Suppressor macrophage treated with lipopolysaccharide for 4 hours (primary cell): ENCODE measurements at regions not wholly inside any gene's neighbourhood (a gene's known extent, or its start where the extent isn't known, plus 50 kb on each side); places are given as distances from the start of the nearest gene placed in this dataset.

Source experiments
- DNase-seq: peaks from one replicate; pipeline ENCODE4 v3.0.0-alpha.2; 2020

DNA sequence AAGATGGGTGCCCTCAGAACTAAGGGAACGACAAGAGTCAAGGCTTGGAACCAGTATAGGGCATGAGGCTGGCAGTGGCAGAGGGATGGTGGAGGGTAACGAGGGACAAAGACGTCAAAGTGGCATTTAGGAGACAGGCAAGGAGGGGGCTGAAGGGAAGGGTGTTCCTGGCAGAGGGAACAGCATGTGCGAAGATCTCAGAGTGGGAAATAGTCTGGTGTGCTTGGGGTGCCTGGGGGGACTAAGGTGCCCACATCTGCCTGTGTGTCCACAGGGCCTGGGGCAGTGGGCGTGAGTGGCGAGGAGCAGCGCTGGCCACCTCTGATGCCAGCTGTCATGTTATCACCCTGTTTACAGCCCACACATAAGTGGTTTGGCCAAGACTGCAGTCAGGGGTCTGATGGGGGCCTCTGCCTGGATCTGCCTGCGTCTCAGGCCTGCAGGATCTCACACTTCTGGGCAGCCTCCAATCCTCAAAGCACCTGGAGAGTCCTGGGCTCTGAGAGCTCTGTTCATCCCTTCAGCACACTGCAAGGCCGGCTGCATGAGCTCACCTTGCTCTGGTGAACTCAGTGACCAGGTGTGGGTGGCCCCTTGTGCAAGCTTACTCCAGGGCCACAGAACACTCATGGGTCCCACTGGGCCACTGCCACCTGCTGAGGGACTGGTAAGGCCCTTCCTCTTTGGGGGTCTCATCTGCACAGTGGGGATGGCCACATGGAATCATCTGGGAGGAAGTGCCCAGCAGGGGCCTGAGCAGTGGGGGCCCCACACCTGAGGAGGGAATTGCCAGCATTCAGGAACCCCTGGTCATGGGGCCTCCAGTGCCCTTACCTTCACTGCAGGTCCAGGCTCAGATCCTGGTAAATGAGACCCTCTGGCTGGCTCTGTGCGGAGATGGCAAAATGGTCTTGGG is 89.7 kb upstream of the SHISAL1 start:
- DNase-seq: no peak

DNA sequence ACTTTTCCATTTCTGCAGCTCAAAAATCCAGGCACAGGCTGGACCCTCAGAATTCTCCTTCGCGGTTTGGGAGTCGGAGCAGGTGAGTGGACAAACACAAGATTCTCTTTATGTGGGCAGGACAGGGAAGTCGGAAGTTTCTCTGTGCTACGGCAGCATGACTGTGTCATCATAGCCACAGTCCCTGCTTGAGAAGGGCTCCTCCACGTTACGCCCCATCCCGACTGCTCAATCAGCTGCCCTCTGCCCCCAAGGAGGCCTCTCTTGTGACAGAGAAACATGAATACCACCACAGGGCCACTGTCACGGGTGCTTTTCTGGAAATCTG is 89.0 kb upstream of the SHISAL1 start:
- DNase-seq: no peak

DNA sequence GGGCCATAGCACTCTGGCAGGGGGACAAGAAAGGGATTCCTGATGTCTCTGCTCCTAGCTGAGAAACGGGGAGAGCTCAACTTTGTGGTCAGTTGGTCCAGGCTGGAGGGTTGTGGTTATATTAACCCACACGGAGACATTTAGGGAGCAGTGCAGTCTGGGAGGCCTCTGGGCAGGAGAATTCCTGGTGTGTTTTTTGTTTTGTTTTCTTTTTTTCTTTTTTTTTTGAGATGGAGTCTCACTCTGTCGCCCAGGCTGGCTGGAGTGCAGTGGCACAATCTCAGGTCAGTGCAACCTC is 88.0 kb upstream of the SHISAL1 start:
- DNase-seq: no peak

DNA sequence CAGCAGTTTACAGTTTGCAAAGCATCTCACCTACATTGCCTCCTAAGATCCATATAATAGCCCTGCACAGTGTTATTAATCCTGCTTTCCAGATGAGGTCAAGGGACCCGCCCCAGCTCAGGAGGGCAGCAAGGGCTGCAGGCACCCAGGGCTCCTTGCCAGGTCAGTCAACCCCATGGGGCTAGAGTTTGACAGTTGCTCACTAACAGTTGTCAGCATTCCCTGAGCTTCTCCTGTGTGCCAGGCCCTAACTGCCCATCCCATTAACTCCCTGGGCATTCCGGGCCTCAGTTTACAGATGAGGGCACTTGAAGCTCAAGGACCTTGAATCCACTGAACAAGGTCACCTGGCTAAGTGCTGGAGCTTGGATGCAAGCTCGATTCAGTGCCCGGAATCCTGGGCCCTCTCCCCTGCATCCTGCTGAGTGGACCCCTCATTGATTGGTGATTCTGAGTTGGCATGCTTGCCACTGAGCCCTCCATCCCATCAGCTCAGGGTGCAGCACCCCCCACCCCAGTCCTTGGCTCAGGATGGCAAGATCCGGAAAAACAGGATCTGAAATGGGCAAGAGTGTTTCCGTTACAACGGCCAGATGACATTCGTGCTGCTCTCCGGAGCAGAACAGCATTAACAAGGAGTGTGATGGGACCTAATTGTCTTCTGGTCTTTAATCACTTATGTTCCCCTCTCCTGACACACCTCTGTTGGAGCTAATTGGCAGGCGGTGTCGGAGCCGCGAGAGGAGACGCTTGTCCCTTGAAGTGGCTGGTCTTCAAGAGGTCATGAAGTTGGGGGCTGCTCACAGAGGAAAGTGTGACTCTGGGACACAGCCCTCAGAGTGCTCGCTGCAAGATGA is 87.4 kb upstream of the SHISAL1 start:
- DNase-seq: no peak

DNA sequence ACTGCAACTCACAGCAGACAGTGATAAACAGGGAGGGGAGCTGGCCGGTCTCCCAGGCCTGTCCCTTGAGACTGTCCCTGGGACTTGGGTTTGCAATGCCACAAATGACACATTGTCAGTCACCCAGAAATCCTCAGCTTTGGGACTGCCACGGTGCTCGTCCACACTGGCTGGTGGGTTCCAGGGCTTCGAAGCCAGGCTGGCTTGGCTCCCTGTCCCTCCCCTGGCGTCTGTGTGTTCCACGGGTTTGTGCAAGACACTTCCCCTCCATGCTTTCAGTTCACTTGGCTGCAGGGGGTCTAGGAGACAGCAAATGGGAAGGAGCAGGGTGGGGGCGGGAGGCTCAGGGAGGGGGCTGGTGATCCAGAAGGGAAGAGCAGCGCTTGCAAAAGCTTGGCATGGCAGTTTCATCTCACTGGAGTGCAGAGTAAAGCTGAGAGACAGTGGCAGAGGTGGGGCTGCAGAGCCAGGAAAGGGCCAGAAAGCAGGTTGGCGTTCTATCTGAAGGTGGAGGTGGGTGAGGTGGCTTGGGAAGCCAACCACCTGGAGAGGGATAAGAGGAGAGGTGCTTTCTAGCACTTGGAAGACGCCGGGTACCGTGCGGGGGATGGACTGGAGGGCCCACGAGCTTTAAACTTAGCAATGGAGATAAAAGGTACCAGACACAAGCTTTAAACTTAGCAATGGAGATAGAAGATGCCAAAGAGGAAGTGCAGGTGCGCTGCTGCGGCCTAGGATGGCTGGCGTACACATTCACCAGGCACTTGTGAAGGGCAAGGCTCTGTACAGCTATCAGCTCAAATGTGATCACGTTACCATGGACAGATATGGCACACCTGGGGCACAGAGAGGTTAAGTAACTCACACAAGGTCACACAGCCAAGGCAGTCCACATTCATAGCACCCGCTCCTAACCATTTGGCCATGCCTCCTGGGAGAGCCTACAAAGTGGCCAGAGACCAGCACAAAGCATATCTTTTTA is 86.4 kb upstream of the SHISAL1 start:
- DNase-seq: no peak

DNA sequence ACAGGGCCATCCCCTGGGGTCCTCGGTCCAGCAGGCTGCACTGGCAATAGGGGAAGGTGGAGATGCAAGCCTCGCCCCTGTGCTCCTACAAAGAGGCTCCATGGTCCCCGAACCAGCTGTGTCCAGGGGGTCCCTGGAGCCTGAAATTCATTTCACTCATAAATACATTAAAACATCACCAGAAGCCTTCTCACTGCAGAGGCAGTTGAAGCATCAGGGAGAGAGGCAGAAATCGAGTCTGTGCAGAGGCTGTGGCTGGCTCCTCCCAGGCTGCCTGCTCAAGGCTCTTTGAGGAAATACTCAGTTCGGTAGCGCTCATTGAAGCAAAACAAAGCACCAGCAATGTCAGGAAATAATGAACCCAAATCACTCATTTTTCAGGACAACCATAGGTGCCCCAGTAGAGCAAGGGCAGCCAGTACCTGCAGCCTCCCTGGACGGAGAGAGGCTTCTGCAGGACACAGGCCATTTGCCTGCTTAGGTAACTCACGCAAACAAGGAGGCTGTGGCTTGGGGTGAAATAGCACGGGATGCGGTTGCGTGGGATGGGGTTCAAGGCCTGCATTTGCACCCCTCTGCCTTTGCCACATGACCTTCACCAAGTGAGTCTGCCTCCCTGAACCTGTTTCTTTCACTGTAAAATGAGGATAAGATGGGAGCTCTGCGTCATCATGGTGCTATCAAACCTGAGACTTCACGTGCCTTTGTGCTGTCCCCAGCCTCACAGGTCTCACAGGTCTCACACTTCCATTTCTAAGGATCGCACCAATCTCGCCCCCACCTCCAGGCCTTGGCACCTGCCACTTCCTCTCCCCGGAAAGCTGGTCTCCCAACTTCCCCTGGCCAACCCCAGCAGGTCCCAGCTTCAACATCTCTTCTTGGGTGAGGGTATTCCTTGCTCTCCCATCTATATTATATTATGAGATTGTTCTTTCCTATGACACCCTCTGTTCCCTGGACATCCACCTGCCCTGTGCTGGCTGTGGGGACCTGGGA is 84.3 kb upstream of the SHISAL1 start:
- DNase-seq: no peak

DNA sequence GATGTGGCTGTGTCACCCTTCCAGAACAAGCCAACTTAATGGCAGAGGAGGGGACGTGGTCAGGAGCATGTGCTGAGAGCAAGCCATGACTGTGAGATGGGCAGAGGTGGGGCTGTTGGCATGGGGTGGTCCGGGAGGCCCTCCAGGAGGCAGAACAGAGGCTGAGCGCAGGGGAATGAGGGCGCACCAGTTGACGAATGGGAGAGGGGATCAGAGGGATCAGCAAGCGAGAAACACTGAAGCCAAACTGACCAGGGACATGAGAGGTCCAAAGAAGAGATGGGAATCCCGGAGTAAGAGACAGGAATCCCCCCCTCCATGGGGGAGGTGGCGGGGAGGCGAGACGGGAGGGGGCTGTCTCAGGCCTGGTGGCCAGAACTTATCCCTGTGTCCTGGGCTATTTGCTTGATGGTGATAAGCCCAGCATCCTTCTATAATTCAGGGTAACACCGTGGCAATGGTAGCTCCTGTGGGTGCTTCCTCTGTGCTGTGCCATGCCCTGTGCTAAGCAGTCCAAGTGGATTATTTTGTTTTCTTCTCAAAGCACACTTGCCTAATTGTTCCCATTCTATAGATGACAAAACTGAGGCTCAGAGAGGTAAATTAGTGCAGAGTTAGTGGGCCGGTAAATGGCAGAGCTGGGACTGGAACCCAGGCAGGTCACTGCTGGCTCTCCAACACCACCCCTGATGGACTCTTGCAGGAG is 83.4 kb upstream of the SHISAL1 start:
- no peak for DNase-seq

DNA sequence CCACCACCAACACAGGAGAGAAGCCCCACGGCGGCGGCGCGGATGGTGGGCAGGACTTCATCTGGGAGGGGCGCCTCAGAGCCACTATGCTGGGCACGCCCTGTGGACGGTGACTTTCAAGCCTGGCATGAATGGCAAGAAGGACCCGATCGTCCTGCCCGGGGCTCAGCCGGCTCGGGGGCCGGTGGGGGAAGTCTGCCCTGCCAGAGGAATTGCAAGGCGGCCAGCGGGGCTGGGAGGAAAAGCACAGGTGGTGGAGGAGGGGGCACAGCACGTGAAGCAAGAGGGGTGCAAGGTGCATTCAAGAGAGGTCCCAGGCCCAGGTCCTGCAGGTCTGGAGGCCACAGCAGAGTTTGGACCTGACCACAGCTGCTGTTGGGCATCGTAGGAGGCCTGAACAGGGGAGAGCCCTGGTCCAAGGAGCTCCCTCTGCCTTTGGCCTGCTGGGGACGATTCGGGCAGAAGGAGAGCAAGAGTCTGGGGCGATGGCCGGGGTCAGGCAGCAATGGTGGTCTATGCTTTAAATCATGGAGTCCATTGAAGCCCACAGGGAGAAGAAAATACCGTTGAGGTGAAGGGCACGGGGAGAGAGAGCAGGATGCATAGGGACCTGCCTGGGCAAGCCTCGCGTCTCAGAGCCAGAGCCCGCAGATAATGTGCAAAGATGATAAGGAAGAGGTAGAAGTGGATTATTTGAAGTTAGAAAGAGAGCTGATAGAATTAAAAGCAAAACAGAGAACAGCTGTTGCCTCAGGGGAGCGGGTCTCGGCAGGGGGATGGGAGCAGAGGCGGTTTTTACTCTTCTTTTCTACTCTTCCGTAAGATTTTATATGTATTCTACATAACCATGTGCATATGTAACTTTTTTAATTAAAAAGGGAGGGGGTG is 82.6 kb upstream of the SHISAL1 start:
- DNase-seq: no peak

DNA sequence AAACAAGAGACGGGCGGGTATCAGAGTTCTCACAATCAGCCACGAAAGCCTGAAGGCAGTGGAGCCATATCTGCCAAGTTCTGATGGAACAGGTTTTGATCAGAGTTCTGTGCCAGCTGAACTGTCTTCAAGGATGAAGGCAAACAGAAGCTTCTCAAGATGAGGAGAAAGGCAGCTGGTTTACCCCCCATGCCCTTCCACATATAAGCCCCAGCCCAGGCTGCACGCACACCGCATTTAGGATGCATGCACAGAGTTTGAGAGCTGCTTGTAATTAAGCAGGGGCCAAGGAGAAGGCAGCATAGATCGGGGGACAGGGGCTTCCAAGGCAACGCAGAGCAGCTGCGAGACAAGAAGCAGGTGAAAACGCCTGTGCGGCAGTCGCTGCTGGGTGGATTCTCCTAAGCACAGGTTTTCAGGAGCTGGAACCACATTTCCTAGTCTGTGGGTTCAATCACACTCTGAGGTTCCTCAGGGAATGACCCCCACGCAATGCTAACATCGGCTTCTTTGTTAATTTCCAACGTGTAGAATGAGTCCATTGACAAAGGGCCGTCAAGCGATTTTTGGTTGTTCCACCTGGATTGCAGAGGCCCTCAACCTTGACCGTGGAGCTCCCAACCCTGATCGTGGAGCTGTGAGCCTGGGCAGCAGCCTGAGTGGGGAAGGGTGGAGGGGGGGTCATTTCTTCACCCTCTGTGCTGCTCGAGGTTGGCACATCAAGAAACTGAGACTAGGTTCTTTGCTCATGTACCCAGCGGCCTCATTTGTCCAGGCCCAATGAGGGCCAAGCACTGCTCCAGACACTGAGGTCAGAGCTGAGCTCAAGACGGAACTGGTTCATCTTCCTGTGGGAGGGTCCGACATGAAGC is 81.7 kb upstream of the SHISAL1 start:
- no peak for DNase-seq

DNA sequence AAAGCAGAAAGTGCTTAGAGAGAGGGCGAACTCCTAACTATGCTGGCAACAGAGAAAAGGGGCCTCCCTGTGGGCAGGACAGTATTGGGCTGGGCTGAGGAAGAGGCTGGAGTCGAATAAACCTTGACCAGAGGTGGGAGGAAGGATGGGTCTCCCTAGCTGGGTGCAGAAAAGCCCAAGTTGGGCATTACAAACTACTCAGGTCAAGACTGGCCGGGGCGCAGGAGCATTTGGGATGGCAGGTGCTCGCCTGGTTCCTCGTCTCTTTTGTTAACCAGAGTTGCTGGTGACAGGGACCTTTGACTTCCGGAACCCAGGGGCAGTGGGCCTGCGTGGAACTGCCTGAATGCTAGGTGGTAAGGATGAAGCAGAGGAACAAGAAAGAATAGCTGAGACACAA is 80.3 kb upstream of the SHISAL1 start:
- no peak for DNase-seq

DNA sequence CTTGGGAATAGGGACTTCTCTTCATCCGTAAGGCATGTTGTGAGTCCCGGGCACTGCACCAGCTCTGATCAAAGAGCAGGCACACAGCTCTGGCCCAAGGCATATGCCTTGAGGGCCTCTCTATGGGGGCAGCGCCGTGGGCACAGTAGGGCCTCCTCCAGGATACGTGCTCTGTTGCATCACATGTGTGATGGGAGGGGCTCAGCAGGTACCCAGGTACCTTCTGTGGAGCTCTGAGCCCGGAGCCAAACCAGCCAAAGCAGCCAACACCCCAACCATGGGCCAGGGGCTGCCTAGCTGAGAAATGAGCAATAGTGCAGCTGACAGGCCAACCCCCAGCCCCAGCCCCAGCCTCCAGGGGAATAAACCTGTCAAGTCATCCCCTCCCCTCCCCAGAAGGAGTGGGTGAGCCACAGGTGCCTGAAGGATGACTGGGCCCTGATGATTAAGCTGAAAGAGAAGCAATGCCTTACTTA is 79.7 kb upstream of the SHISAL1 start:
- DNase-seq: no peak

DNA sequence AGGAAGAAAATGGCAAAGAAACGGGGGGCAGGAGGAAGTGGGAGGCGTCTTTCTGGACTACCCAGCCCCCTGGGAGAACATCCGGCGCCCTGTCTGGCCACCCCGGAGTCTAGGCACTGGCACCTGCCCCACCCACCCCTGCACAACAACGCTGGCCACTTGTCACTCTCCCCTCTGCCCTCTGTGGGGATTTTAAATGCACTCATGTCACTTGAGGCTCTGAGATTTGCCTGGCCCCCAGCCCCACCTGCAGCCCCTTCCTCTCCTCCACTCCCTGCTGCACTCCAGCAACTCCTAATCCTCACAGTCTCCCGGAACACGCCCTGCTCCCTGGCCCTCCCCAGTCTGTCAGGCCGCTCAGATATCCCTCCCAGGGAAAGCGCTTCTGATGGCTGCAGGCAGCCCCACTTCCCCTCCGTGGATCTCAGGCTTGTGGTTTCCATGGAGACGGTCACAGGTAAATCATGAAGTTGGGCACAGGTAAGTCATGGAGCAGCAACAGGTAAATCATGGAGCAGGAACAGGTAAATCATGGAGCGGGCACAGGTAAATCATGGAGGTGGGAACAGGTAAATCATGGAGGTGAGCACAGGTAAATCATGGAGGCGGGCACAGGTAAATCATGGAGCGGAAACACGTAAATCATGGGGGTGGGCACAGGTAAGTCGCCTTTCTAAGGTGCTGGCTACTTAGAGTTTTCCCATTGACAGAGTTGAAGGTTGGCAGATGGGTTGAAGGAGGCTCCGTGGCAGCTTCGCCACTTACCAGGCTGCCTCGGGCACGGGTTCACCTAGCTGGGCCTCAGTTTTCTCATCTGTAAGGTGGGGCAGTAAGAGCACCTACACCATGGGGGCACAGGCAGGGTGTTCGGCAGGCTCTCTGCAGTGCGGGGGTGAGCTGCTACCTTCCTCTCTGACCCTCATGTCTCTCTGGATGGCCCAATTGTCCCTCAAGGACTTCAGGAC is 79.0 kb upstream of the SHISAL1 start:
- DNase-seq: no peak

DNA sequence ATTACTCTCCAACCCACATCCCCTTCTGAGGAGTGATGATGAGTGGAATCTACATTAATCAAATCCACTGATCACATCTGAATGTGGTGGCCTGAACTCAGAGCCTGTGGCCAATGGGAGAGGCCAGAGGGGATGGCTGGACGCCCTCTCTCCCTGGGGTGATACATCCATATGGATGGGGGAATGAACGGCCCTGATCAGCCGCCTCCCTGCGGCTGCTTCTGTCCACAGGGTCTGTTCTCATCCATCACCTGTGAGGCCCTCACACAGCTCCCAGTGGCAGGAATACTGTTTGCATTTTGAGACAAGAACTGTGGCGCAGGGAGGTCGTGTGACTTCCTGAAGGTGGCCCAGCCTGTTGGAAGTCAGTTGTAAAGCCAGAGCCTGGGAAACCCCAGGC is 78.3 kb upstream of the SHISAL1 start:
- DNase-seq: no peak

DNA sequence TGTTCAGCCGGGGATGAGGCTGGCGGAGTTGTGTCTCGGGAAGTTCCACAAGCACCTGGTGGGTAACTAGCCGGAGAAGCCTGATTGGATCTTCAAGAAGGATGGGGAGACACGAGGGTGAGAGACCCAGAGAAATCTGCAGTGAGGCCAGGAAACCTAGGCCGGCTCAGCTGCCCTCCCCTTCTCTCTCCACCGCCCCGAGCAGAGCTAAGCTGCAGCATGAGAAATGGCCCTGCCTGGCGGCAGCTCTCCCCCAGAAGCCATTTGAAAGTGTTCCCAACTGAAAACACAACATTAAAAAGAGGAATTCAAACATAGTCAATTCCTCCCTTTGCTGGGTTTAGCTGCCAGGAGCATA is 77.8 kb upstream of the SHISAL1 start:
- no peak for DNase-seq

DNA sequence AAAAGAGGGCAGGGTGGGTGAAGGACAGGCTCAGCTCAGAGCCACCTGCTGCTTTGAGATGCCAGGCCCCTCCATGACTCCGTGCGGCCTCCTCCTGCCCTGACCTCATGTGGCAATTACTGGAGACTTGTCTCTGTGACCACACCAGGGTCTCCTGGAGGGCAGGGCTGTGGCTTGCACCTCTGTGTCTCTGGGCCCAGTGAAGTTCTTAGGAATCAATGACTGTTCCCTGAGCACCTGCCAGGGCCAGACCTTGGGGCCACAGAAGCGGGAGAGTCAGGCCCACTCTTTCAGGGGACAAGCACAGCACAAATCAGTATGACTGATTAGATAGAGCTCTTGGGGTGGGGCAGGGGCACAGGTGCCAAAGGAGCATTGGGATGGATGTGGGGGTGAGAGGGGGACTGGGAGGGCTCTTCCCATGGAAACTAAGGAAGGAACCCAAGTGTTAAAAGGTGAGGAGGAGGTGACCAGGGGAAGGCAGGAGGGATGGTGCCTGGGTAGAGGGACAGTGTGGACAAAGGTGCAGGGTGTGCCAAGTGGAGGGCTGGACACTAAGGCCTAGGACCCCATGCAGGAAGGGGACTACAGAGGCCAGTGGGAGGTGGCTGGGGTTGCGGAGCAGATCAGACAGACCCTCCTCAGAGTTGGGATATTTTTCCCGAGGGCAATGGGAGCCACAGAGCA is 77.3 kb upstream of the SHISAL1 start:
- DNase-seq: no peak

DNA sequence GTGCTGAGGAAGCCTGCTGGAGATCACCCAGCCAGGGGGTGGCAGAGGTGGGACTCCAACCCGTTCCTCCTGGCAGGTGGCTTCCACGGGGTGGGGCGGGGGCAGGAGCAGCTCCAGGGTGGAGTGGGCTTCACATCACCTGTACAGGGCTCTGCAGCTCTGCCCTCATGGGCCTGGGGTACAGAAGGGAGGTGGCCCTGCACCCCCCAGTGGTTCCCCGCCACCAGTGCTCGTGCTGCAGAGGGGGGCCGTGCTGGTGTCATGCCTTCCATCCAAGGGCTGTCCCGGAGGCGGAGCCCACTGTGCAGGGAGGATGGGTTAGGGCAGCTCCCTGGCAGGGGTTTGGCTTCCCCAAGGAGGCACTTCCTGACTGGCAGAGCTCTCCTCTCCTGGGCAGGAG is 76.4 kb upstream of the SHISAL1 start:
- no peak for DNase-seq

DNA sequence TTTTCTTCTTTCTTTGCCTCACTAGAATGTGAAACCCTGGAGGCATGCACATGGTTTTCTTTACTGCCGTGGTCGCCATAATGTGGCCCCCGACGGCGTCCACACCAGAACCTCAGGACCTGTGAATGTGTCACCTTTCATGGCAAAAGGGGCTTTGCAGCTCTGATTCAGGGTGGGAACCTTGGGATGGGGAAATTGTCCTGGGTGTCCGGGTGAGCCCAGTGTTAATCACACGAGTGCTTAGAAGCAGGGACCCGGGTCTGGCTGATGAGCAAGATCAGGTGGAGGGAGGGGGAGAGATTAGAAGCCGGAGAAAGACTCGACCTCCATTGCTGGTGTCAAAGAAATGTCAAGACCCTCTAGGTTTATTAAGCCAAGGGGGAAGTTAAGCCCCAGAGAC is 74.7 kb upstream of the SHISAL1 start:
- no peak for DNase-seq
